Skeletal muscle satellite cell (primary cell): ENCODE measurements at regions not wholly inside any gene's neighbourhood (a gene's known extent, or its start where the extent isn't known, plus 50 kb on each side); places are given as distances from the start of the nearest gene placed in this dataset.

ENCODE experiments used
- H3K27me3 ChIP-seq: 2 replicates; pipeline ENCODE4 v1.7.0; 2013; ENCODE audit warnings: low read length; ENCODE audit not compliant: control insufficient read depth, insufficient read depth
- H3K36me3 ChIP-seq: 2 replicates; pipeline ENCODE4 v1.7.0; 2013; ENCODE audit warnings: mild to moderate bottlenecking, control low read depth, low read length; ENCODE audit not compliant: insufficient read depth
- H3K4me1 ChIP-seq: 2 replicates; pipeline ENCODE4 v1.7.0; 2013; ENCODE audit warnings: low read length; ENCODE audit not compliant: control insufficient read depth, insufficient read depth
- H3K4me2 ChIP-seq: 2 replicates; pipeline ENCODE4 v1.7.0; 2013; ENCODE audit warnings: mild to moderate bottlenecking, low read length
- H3K4me3 ChIP-seq: 2 replicates; pipeline ENCODE4 v1.7.0; 2013; ENCODE audit warnings: low read length
- H3K9ac ChIP-seq: 2 replicates; pipeline ENCODE4 v1.7.0; 2013; ENCODE audit warnings: mild to moderate bottlenecking, low read depth, low read length, moderate library complexity
- H3K9me3 ChIP-seq: replicated peaks from 2 replicates; pipeline ENCODE4 v1.7.0; 2013; ENCODE audit warnings: mild to moderate bottlenecking, control low read depth, low read length

- no peak overlapping the region for H3K4me3 ChIP-seq
- no peak overlapping the region for H3K4me2 ChIP-seq
- no peaks in the 10 kb centered on the region for H3K4me1 ChIP-seq
- peaks cover 19% of the 10 kb centered on the region for H3K27me3 ChIP-seq
- peaks cover 12% of the 10 kb centered on the region for H3K9me3 ChIP-seq
- H3K9ac ChIP-seq, result no peak overlapping the region
- no peaks in the 10 kb centered on the region for H3K36me3 ChIP-seq
Measured at GRCh38 chr15:62218841-62219240, 53.8 kb upstream of the C2CD4B start.

- Histone ChIP-seq H3K27me3 (peaks cover 19% of the 10 kb centered on the region), H3K9ac (no peak overlapping the region), H3K36me3 (no peaks in the 10 kb centered on the region), H3K4me3 (no peak overlapping the region), H3K4me2 (no peak overlapping the region), H3K9me3 (peaks cover 12% of the 10 kb centered on the region), H3K4me1 (no peaks in the 10 kb centered on the region)
Measured at GRCh38 chr15:62219799-62220198, 54.7 kb upstream of the C2CD4B start.

GRCh38 chr15:62223020-62223419 lies 57.9 kb upstream of the C2CD4B start:
- Histone ChIP-seq H3K36me3 (no peaks in the 10 kb centered on the region), H3K4me1 (no peaks in the 10 kb centered on the region), H3K9me3 (no peaks in the 10 kb centered on the region), H3K9ac (no peak overlapping the region), H3K4me3 (no peak overlapping the region), H3K27me3 (peaks cover 19% of the 10 kb centered on the region), H3K4me2 (no peak overlapping the region)

GRCh38 chr15:62228604-62229003 lies 63.5 kb upstream of the C2CD4B start:
- Histone ChIP-seq H3K4me3 (no peak overlapping the region), H3K4me1 (no peaks in the 10 kb centered on the region), H3K9me3 (no peaks in the 10 kb centered on the region), H3K4me2 (no peak overlapping the region), H3K36me3 (no peaks in the 10 kb centered on the region), H3K9ac (no peak overlapping the region), H3K27me3 (peaks cover 35% of the 10 kb centered on the region)

GRCh38 chr15:62231856-62232255 lies 66.8 kb upstream of the C2CD4B start:
- Histone ChIP-seq H3K36me3 (no peaks in the 10 kb centered on the region), H3K4me1 (no peaks in the 10 kb centered on the region), H3K9ac (no peak overlapping the region), H3K9me3 (no peaks in the 10 kb centered on the region), H3K4me3 (no peak overlapping the region), H3K4me2 (no peak overlapping the region), H3K27me3 (peaks cover 50% of the 10 kb centered on the region)

- no peak overlapping the region for H3K4me3 ChIP-seq
- H3K9me3 ChIP-seq, result no peaks in the 10 kb centered on the region
- peaks cover 20% of the 10 kb centered on the region for H3K27me3 ChIP-seq
- no peak overlapping the region for H3K9ac ChIP-seq
- H3K4me1 ChIP-seq, result no peaks in the 10 kb centered on the region
- no peaks in the 10 kb centered on the region for H3K36me3 ChIP-seq
- H3K4me2 ChIP-seq, result no peak overlapping the region
Measured at GRCh38 chr15:62240121-62241096, 75.3 kb upstream of the C2CD4B start.

GRCh38 chr15:62241135-62241770 lies 76.2 kb upstream of the C2CD4B start:
- no peaks in the 10 kb centered on the region for H3K9me3 ChIP-seq
- H3K36me3 ChIP-seq, result no peaks in the 10 kb centered on the region
- no peak overlapping the region for H3K4me3 ChIP-seq
- no peak overlapping the region for H3K4me2 ChIP-seq
- H3K9ac ChIP-seq, result no peak overlapping the region
- peaks cover 22% of the 10 kb centered on the region for H3K27me3 ChIP-seq
- no peaks in the 10 kb centered on the region for H3K4me1 ChIP-seq

GRCh38 chr15:62242999-62243398 lies 77.9 kb upstream of the C2CD4B start:
- H3K4me1 ChIP-seq, result no peaks in the 10 kb centered on the region
- H3K27me3 ChIP-seq, result peaks cover 26% of the 10 kb centered on the region
- H3K9ac ChIP-seq, result no peak overlapping the region
- no peaks in the 10 kb centered on the region for H3K36me3 ChIP-seq
- no peaks in the 10 kb centered on the region for H3K9me3 ChIP-seq
- H3K4me3 ChIP-seq, result no peak overlapping the region
- no peak overlapping the region for H3K4me2 ChIP-seq

- Histone ChIP-seq H3K27me3 (peaks cover 35% of the 10 kb centered on the region), H3K4me3 (no peak overlapping the region), H3K9me3 (no peaks in the 10 kb centered on the region), H3K36me3 (no peaks in the 10 kb centered on the region), H3K4me2 (no peak overlapping the region), H3K9ac (no peak overlapping the region), H3K4me1 (no peaks in the 10 kb centered on the region)
Measured at GRCh38 chr15:62244762-62245161, 79.7 kb upstream of the C2CD4B start.

GRCh38 chr15:62248277-62248984 lies 83.3 kb upstream of the C2CD4B start:
- Histone ChIP-seq H3K4me1 (no peaks in the 10 kb centered on the region), H3K9ac (no peak overlapping the region), H3K9me3 (no peaks in the 10 kb centered on the region), H3K36me3 (no peaks in the 10 kb centered on the region), H3K4me3 (no peak overlapping the region), H3K4me2 (no peak overlapping the region), H3K27me3 (peaks cover 60% of the 10 kb centered on the region)

GRCh38 chr15:62249501-62249900 lies 84.4 kb upstream of the C2CD4B start:
- Histone ChIP-seq H3K9ac (no peak overlapping the region), H3K4me3 (no peak overlapping the region), H3K36me3 (no peaks in the 10 kb centered on the region), H3K4me2 (no peak overlapping the region), H3K4me1 (no peaks in the 10 kb centered on the region), H3K27me3 (peaks cover 64% of the 10 kb centered on the region), H3K9me3 (no peaks in the 10 kb centered on the region)
